Upper lobe of left lung (tissue), 4 donors: ENCODE measurements at regions not wholly inside any gene's neighbourhood (a gene's known extent, or its start where the extent isn't known, plus 50 kb on each side); places are given as distances from the start of the nearest gene placed in this dataset.

Experiments
- POLR2A ChIP-seq, 4 donors: fragments of 450-650 bp; IDR thresholded peaks; one replicate each; pipeline ENCODE4 v1.5.1; 2016 to 2017; ENCODE audit warnings: antibody characterized with exemption in 4 of 4, mild to moderate bottlenecking in 2 of 4
- POLR2AphosphoS5 ChIP-seq, 2 donors: sonication (generic); formaldehyde crosslinking; IDR thresholded peaks; one replicate each; pipeline ENCODE4 v1.5.1; 2017; ENCODE audit warnings: antibody characterized with exemption in 2 of 2
- TF ChIP-seq, protein P1 (sequence below), 6 experiments: fragments of 450-650 bp in 4 of 6; fragments of 200-600 bp in 2 of 6; sonication (generic) in 2 of 6; IDR thresholded peaks; one replicate each; pipeline ENCODE4 v1.5.1; 2016 to 2019; ENCODE audit warnings: antibody characterized with exemption in 6 of 6

DNA sequence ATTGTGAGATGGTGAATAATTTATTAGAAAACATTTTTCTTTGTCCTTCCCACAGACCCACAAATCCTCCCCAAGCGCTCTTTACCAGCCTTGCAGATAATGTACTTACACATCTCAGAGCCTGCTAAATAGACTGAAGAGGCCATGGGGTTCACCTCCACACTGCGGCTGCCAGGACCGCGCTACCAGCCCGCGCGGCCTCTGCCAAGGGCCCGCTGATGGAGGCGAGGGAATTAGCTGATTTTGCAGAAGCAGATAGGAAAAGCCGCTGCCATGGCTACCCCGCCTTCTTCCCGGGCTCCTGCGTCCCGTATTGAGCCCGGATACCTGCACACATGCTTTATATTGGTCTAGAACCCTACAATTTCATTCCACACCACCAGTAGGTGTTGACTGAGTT is 248.0 kb upstream of the FOXD3 start:
- TF ChIP-seq, protein P1, sequence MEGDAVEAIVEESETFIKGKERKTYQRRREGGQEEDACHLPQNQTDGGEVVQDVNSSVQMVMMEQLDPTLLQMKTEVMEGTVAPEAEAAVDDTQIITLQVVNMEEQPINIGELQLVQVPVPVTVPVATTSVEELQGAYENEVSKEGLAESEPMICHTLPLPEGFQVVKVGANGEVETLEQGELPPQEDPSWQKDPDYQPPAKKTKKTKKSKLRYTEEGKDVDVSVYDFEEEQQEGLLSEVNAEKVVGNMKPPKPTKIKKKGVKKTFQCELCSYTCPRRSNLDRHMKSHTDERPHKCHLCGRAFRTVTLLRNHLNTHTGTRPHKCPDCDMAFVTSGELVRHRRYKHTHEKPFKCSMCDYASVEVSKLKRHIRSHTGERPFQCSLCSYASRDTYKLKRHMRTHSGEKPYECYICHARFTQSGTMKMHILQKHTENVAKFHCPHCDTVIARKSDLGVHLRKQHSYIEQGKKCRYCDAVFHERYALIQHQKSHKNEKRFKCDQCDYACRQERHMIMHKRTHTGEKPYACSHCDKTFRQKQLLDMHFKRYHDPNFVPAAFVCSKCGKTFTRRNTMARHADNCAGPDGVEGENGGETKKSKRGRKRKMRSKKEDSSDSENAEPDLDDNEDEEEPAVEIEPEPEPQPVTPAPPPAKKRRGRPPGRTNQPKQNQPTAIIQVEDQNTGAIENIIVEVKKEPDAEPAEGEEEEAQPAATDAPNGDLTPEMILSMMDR (IDR thresholded peaks at IDR 0.05) = no peak
- TF ChIP-seq POLR2AphosphoS5 (IDR thresholded peaks at IDR 0.05) = no peak
- no peak for TF ChIP-seq POLR2A (IDR thresholded peaks at IDR 0.05)
